Kidney epithelial cell (primary cell): ENCODE measurements at regions not wholly inside any gene's neighbourhood (a gene's known extent, or its start where the extent isn't known, plus 50 kb on each side); places are given as distances from the start of the nearest gene placed in this dataset.

ENCODE experiments used
- DNase-seq: peaks from one replicate; pipeline ENCODE4 v3.0.0-alpha.2; 2010; ENCODE audit warnings: low read depth
- H3K27me3 ChIP-seq: 2 replicates; pipeline ENCODE4 v1.6.0; 2011; ENCODE audit warnings: low read length; ENCODE audit not compliant: control insufficient read depth, insufficient read depth
- H3K36me3 ChIP-seq: 2 replicates; pipeline ENCODE4 v1.5.1; 2011; ENCODE audit warnings: low read length; ENCODE audit not compliant: control insufficient read depth, insufficient read depth
- H3K4me3 ChIP-seq: 2 replicates; pipeline ENCODE4 v1.5.1; 2011; ENCODE audit warnings: low read depth, mild to moderate bottlenecking, control low read depth, low read length
- TF ChIP-seq, protein P1 (sequence below): IDR thresholded peaks from 2 replicates; pipeline ENCODE4 v1.5.1; 2011; ENCODE audit warnings: mild to moderate bottlenecking, moderate library complexity, low read length, control low read depth, inconsistent platforms; ENCODE audit not compliant: insufficient read depth, poor library complexity, severe bottlenecking

DNA sequence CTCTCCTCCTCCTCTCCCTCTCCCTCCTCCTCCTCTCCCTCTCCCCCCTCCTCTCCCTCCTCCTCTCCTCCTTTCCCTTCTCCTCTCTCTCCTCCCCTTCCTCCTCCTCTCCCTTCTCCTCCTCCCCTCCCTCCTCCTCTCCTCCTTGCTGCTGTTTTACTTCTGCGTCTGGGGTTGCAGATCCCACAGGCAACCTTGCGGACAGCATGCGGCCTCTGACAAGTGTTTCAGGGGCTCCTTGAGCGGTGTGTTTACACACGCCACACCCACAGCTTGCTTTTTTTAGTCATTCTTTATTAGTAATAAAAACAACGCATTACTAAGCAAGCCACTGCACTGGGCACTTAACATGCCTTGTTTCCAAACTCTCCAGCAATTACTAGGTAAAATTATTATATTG is 81.9 kb downstream of the TFAP2C start:
- DNase-seq: no peak
- TF ChIP-seq, protein P1, sequence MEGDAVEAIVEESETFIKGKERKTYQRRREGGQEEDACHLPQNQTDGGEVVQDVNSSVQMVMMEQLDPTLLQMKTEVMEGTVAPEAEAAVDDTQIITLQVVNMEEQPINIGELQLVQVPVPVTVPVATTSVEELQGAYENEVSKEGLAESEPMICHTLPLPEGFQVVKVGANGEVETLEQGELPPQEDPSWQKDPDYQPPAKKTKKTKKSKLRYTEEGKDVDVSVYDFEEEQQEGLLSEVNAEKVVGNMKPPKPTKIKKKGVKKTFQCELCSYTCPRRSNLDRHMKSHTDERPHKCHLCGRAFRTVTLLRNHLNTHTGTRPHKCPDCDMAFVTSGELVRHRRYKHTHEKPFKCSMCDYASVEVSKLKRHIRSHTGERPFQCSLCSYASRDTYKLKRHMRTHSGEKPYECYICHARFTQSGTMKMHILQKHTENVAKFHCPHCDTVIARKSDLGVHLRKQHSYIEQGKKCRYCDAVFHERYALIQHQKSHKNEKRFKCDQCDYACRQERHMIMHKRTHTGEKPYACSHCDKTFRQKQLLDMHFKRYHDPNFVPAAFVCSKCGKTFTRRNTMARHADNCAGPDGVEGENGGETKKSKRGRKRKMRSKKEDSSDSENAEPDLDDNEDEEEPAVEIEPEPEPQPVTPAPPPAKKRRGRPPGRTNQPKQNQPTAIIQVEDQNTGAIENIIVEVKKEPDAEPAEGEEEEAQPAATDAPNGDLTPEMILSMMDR: no peak
- Histone ChIP-seq H3K4me3 (no peak overlapping the region), H3K27me3 (no peaks in the 10 kb centered on the region), H3K36me3 (no peaks in the 10 kb centered on the region)

DNA sequence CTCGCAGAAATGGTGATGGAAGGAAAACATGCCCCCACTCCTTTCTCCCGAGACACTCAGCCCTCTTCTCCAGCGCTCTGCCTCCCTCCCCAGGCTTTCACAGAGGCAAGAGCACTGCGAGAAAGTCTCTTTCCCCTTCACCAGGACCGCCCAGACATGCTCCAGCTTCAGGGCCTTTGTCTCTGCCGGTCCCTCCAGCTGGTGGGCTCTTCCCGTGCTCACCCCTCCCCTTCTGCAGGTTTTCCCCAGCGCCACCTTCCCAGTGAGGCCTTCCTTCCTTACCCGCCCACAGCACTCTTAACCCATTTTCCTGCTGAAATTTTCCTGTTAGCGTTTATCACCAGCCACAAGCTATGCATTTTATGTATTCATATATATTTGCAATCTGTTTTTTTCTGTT is 86.2 kb downstream of the TFAP2C start:
- no peaks in the 10 kb centered on the region for H3K36me3 ChIP-seq
- H3K4me3 ChIP-seq: no peak overlapping the region
- no peaks in the 10 kb centered on the region for H3K27me3 ChIP-seq
- TF ChIP-seq, protein P1: no peak
- DNase-seq: no peak

DNA sequence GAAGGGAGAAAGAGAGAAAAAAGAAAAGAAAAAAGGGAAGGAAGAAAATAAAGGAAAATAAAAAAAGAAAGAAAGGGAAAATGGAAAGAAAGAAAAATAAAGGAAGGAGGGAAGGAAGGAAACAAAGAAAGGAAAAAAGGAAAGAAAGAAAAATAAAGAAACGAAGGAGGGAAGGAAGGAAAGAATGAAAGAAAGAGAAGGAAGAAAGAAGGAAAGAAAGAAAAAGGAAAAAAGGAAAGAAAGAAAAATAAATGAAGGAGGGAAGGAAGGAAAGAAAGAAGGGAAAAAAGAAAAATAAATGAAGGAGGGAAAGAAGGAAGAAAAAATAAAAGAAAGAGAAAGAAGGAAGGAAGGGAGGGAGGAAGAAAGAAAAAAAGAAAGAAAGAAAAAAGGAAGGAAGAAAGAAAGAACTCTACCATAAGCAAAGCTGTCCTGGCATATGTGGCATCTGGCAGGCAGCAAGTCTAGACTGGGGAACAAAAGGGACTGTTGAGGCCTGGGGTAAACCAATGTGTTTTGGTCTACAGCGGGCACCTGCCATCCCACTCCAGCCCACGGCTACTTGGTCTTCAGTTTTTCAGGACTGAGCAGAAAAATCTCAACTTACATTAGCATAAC is 86.9 kb downstream of the TFAP2C start:
- TF ChIP-seq, protein P1: no peak
- Histone ChIP-seq H3K4me3 (no peak overlapping the region), H3K27me3 (no peaks in the 10 kb centered on the region), H3K36me3 (no peaks in the 10 kb centered on the region)
- DNase-seq: no peak

DNA sequence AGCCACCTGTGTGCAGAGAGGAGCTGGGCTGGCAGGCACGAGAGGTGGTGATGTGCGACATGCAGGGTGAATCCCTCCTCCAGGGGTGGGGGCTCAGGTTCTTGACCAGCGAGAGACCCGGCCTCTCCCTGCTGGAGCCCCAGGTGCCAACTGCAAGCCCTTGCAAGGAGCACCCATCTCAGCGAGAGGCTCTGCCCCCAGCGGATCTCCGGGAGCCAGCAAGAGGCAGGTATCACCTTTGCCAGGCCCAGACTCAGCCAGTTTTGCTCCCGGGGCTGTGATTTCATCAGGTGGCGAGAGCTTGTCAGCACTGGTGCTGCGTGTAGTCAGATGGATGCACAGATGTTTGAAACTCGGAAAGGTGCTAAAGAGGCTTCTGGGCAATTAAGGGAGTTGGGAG is 87.7 kb downstream of the TFAP2C start:
- DNase-seq: no peak
- TF ChIP-seq, protein P1: no peak
- H3K4me3 ChIP-seq: no peak overlapping the region
- H3K27me3 ChIP-seq: no peaks in the 10 kb centered on the region
- H3K36me3 ChIP-seq: no peaks in the 10 kb centered on the region

DNA sequence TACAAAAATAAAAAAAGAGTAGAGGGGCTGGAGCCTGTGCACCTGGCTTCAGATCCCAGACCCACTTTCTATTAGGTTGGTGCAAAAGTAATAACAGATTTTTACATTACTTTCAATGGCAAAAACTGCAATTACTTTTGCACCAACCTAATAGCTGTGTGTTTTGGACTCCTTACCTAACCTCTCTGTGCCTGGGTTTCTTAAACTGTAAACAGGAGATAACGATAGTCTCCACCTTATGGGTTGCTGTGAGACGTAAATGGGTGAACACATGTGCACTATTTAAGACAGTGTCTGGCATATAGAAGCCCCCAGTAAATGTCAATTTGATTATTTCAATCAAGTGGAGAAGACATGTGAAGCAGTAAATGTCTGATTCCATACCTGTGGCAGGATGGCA is 89.7 kb downstream of the TFAP2C start:
- H3K4me3 ChIP-seq: no peak overlapping the region
- no peaks in the 10 kb centered on the region for H3K36me3 ChIP-seq
- TF ChIP-seq, protein P1: no peak
- no peak for DNase-seq
- no peaks in the 10 kb centered on the region for H3K27me3 ChIP-seq

DNA sequence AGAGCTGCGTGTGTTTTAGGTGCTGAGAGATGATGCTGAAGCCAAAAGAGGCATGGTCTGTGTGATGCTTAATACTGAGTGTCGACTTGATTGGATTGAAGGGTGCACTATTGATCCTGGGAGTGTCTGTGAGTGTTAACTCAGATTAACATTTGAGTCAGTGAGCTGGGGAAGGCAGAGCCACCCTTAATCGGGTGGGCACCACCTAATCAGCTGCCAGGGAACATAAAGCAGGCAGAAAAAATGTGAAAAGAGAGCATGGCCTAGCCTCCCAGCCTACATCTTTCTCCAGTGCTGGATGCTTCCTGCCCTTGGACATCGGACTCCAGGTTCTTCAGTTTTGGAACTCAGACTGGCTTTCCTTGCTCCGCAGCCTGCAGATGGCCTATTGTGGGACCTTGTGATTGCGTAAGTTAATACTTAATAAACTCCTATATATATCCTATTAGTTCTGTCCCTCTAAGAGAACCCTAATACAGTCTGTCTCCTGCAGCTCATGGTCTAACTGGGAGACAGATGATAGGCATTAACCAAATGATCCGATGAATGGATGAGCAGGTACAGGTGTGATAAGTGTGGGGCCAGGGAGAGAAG is 91.6 kb downstream of the TFAP2C start:
- no peaks in the 10 kb centered on the region for H3K36me3 ChIP-seq
- no peak for DNase-seq
- no peak overlapping the region for H3K4me3 ChIP-seq
- no peaks in the 10 kb centered on the region for H3K27me3 ChIP-seq
- TF ChIP-seq, protein P1: no peak
